HG02678 (cell line): ENCODE measurements at regions not wholly inside any gene's neighbourhood (a gene's known extent, or its start where the extent isn't known, plus 50 kb on each side); places are given as distances from the start of the nearest gene placed in this dataset.

Experiments used
- ATAC-seq: cut with Tn5 transposase; IDR thresholded peaks from one replicate; pipeline ENCODE4 v1.9.1; 2021; ENCODE audit warnings: mild to moderate bottlenecking, moderate library complexity; ENCODE audit not compliant: unreplicated experiment

DNA sequence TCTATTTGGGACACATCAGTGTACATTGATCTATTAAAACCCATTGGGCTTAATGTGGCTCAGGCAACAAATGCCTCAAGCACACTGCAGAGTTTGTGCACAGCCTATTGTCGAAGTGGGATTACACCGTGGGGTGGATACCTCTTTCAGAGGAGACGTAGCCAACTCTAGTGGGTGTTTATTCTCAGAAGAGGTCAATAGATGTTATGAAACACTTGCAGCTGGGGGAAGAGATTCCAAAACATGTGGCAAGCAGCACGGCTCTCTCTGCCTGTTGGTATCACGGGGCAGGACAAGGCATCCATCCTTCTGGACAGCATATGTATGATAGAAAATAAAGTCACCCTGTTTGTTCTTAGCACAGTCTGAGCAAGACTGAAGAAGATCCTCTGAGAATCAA, 121.4 kb upstream of the COPS8 start:
- ATAC-seq: no peak

GRCh38 chr2:236965021-236965840, 120.5 kb upstream of the COPS8 start:
- ATAC-seq: no peak

GRCh38 chr2:236965841-236966096, 119.9 kb upstream of the COPS8 start:
- no peak for ATAC-seq

DNA sequence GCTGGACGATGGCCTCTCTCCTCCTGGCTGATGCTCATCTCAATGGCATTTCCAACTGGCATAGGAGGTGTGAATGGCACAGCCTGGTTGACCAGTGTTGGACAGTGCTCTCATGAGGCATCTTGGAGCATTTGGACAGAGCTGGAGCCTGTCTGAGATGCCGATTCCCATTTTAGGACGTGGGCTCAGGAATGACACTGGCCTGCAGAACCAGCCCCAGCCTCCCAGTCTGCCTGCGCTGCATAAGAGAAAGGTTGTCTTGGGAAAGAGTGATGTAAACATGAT, 118.2 kb upstream of the COPS8 start:
- ATAC-seq: no peak

DNA sequence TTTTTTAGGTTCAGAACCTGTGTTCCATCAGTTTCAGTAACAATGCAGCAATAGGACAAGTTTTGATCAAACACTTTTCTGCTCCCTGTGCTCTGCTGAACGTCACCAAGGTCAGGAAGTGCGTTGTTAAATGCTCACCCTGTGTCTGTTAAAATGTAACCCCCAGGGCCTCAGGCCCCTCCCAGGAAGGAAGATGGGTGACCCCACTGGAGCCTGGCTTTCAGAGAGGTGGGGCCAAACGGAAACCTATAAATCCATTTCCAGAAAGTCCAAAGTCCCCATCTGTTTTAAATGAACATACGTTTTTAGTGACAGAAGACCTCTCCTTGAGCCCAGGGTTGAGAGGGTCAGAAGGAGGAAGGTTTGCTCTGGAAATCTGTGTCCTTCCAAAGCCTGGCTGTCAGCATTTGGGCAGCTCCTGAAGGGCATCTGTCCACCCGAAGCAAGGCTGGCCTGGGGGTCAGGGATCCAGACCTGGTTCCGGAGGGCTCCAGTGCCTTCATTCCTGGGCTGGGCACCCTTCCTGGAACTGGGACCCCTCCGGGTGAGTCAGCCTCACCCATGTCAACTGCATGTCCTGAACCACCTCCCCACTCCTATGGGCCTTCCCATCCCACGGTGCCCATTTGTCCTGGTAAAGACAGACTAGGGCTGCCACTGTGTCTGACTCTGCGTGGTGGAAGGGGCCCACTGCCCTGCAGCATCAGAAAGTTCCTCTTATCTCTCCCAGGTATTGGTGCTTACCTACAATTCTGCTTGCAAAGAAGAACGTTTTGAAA, 117.4 kb upstream of the COPS8 start:
- ATAC-seq: no peak

DNA sequence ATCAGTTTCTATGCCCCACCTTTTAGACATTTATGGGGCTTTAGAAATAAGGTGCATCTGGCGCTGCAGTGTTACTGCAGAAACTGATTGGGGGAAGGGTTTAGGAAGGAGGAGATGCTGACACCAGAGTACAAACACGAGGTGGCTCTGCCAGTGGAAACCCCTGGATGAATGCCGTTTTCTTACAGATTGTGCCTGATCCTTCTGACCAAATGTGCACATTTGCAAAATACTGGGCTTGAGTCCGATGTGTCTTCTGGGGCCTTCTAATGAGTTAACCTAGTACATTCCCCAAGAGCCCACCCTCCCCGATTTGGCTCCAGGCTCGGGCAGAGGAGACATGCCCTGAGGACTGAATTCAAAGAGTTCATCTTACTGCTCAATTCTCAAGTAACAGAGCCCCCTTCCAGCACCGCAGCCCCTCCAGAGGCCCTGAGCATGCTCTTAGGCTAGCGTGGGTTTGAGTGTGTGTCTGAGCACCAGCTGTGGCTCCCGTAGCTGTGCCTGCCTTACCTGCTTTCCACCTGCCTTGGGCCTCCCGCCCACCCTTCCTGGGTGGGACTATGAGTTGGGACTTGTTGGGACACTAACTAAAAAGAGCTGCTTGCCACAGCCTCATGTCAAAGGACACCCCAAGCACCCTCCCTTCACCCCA, 116.7 kb upstream of the COPS8 start:
- no peak for ATAC-seq

DNA sequence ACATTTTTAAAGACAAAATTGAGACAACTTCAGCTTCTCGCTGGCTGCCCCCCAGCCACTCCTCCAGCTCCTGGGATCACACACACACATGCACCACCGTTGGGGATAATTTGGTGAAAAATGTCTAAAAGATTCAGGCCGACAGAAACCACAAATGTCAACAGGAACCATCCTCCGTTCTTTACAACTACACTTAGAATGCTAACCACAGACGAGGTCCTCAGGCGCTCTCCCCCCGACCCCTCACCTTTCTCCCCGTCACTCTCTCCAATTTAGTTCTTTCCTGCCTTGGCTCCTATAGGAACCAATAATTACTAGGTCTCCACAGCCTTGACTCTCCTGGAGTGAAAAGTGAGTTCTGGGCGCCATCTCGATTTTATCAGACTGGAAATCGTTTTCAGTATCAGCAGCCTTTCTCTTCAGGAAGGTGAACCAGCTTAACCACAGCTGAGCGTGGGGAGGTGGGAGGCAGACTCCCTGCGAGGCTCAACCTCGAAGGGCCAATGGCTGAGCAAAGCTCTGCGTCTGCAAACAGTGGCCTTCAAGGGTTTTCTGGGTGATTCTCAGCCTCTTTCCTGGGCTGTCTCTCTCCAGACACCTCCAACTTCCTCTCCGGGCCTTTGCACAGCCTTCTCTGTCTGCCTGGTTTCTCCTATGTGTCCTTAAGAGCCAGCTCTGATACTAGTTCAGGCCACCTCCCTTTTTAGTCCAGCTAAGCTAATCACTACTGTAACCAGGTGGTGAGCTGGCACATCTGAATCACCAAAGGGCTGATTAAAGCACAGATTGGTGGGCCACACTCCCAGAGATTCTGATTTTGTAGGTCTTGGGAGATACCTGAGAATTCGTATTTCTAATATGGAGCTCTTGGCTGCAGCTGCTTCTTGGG, 115.7 kb upstream of the COPS8 start:
- ATAC-seq: no peak

DNA sequence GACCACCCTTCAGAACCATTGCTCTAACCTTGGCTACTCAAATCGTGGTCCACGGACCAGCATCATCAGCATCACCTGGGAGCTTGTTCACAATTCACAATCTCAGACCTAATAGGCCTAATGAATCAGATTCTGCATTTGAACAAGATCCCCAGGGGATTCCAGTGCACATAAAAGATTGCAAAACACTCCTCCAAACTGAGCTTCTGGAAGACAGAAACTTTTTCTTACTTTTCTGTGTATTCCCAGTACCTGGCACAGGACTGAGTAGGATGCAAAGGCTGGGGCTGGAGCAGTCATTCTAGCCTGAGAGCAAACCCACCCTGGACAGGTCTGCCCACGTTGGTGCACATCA, 115.1 kb upstream of the COPS8 start:
- no peak for ATAC-seq

GRCh38 chr2:236971131-236971821, 114.4 kb upstream of the COPS8 start:
- no peak for ATAC-seq

- ATAC-seq: no peak
Observed at GRCh38 chr2:236971919-236972381, 113.7 kb upstream of the COPS8 start.

GRCh38 chr2:236972491-236973342, 113.0 kb upstream of the COPS8 start:
- no peak for ATAC-seq

GRCh38 chr2:236973343-236973980, 112.2 kb upstream of the COPS8 start:
- no peak for ATAC-seq

DNA sequence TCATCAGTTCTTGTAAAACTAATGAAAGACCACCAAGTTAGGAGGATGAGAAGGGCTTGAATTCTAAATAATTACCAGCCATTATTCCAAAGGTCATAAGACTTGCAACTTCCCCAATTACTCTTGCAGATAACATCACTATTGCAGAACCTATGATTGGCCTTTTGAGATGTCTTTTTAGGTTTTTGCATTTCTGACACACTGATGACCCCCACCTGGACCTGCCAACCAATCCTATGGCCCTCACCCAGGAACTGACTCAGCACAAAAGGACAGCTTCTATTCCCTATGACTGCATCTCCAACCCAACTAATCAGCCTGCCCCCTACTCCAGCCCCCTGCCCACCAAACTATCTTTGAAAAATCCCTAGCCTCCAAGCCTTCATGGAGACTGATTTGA, 111.5 kb upstream of the COPS8 start:
- ATAC-seq: no peak

DNA sequence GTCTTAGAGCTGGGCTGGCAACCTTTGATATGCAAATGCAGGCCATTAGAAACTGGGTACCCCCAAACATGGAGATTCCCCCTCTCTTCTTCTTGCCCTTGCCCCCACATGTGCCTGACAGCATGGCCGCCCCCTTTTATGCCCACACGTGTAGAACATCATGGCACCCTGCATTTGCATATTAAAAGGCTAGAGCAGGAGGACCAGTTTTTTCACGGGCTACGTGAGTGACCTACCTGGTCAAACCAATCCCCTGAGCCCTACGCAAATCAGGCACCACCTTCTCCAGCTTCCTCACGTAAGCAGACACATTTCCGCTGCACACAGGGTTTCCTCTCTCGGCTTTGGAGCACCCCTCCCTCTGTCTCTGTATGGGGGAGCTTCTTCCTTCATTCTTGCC, 110.9 kb upstream of the COPS8 start:
- no peak for ATAC-seq

DNA sequence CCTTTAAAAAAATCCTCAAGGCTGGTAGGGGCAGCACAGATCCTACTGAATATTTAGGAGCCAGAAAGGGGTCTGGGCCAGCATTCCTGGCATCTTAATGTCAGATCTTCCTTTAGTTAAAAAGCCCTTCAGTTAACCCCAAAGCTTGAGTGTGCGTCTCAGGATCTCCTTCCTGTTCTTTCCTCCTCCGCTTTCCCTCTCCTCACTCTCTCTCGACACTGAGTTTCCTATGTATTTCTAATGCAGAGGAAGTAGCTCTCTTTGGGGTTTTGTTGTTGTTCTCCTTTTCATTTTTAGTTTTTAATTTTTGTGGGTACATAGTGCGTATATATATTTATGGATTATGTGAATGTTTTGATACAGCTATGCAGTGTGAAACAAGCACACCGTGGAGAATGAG, 109.9 kb upstream of the COPS8 start:
- ATAC-seq: no peak

DNA sequence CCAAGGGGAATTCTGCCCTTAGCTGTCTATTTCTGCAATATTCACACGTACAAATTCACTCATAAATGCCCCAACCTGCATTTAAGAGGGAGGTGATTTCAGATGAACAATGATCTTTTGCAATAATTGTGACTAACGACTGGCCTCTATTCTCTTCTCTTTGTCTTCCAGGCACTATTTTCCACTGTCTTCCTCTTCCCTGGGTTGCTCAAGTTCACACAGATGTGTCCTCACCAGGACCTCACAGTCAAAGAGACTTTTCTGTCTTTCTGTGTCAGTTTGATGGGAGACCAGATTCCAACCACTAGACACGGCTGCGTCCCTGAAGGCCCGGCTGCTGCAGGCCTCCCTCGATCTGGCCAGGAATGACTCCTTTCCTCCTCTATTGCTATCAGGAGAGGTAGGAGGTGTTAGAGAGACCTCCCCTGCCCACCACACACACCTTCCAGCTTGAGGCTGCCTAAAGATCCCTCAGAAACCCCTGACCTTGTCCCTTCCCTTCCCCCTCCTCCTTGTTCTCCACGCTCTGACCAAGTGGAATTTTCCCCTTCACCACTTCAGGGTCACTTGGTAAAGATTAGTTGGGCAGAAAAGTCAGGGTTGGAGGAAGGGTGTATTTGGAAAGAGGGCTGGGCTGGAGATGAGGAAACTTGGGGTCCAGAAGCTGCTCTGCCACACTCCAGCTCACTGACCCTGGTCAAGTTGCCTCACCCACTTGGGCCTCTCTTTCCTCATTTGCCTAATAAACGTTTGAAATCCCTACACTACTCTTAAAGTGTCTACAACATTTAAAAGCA, 109.2 kb upstream of the COPS8 start:
- no peak for ATAC-seq

DNA sequence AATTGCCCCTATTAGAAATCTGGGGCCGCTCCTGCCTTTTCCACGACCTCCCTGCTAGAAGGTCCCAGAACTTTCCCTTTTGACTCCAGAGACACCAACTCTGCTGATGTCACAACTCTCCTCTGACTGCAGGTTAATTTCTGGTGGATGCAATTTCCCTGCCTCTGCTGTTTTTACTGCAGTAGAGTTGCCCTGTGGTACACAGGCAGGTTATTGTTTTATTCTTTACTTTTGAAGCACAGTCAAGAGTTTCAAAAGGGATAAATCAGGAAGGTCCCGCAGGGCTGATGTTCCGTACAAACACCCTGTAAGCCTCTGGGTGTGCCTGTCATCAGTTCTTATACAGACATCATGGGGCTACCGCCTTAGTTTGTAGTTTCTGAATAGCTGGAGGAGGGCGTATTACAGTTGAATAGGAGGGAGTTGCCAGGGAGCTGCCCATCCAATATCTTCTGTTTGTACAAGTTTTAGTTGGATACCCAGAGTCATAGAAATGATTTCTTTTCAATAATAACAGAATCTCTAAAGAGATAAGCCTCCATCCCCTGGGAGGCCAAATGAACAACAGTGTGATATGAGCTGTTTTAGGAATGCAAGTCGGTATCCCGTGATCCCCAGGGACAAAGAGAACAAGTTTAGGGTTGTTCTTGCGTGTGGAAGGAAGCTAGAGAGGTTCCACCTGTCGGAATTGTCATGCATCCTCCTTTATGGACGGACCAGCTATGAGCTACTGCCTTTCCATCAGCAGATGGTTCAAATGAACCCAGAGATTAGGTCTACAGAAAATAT, 108.4 kb upstream of the COPS8 start:
- no peak for ATAC-seq
